Vagina (tissue), 2 donors: ENCODE measurements at regions not wholly inside any gene's neighbourhood (a gene's known extent, or its start where the extent isn't known, plus 50 kb on each side); places are given as distances from the start of the nearest gene placed in this dataset.
"Not testable (repeated sequence)": the region's sequence is repeated elsewhere in the genome, so short reads cannot be mapped to it uniquely, and the experiment has no call there.

Experiments
- DNase-seq, 2 donors: peaks; one replicate each; pipeline ENCODE4 v3.0.0-alpha.2; 2017; ENCODE audit errors: extremely low spot score in 2 of 2
- H3K27ac ChIP-seq: fragments of 200-600 bp; sonication (generic); one replicate; pipeline ENCODE4 v1.5.1; 2019
- H3K27me3 ChIP-seq: fragments of 200-600 bp; sonication (generic); one replicate; pipeline ENCODE4 v1.5.1; 2019
- H3K36me3 ChIP-seq, 2 donors: fragments of 200-600 bp; sonication (generic); one replicate each; pipeline ENCODE4 v1.5.1; 2017 to 2019
- H3K4me1 ChIP-seq: fragments of 200-600 bp; sonication (generic); one replicate; pipeline ENCODE4 v1.5.1; 2019
- H3K4me3 ChIP-seq, 2 donors: fragments of 200-600 bp; sonication (generic); 1 replicate in 1 of 2; 2 replicates in 1 of 2; pipeline ENCODE4 v1.5.1; 2016 to 2019
- H3K9me3 ChIP-seq: fragments of 200-600 bp; sonication (generic); one replicate; pipeline ENCODE4 v1.5.1; 2019
- CTCF ChIP-seq, 3 experiments: fragments of 450-650 bp in 2 of 3; fragments of 200-600 bp in 1 of 3; sonication (generic) in 1 of 3; IDR thresholded peaks; one replicate each; pipeline ENCODE4 v1.5.1; 2017 to 2019; ENCODE audit warnings: antibody characterized with exemption in 3 of 3, mild to moderate bottlenecking in 2 of 3, moderate library complexity in 2 of 3
- POLR2A ChIP-seq, 2 donors: fragments of 450-650 bp; IDR thresholded peaks; one replicate each; pipeline ENCODE4 v1.6.1; 2017; ENCODE audit warnings: antibody characterized with exemption in 2 of 2, mild to moderate bottlenecking in 2 of 2, moderate library complexity in 2 of 2
- POLR2AphosphoS5 ChIP-seq, 2 donors: sonication (generic); formaldehyde crosslinking; IDR thresholded peaks; one replicate each; pipeline ENCODE4 v1.9.0; 2017; ENCODE audit warnings: antibody characterized with exemption in 2 of 2, mild to moderate bottlenecking in 2 of 2, low read depth in 1 of 2; ENCODE audit not compliant: insufficient read depth in 1 of 2
- intact Hi-C: fragments of 100-400 bp; cut with DNase I; formaldehyde crosslinking; loops from one replicate; pipeline ENCODE4 v1.15.1; 2023

DNA sequence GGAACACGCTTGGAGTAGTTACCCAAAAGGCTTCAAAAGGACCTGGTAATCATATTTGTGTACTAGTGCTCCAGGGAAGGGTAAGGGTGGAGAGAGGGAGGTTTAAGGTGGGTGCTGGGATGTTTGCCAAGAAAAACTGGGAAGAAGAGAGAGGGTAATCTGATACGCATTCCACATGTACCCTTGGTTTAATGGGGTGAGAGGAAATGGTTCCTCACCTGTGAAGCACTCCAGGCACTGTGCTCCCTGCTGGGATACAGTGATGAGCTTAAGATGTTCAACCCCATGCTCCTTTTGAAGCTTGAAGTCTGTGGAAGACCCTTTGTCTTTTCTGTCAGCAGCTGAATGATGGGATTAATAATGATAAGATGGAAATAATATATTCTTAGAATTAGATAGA lies 98.4 kb downstream of the COX7C start:
- DNase-seq: no peak
- H3K27ac ChIP-seq: no peak overlapping the region
- H3K36me3 ChIP-seq: no peaks in the 10 kb centered on the region
- no peaks in the 10 kb centered on the region for H3K27me3 ChIP-seq
- H3K9me3 ChIP-seq: no peaks in the 10 kb centered on the region
- TF ChIP-seq CTCF (IDR thresholded peaks at IDR 0.05): no peak
- no peak for TF ChIP-seq POLR2AphosphoS5 (IDR thresholded peaks at IDR 0.05; ENCODE audit: insufficient read depth in 1 of 2, low read depth in 1 of 2)
- TF ChIP-seq POLR2A (IDR thresholded peaks at IDR 0.05): no peak
- H3K4me1 ChIP-seq: no peaks in the 10 kb centered on the region
- intact Hi-C loops: no loop called here
- no peak overlapping the region for H3K4me3 ChIP-seq

- H3K27ac ChIP-seq, DNase-seq, H3K27me3 ChIP-seq, H3K4me1 ChIP-seq, H3K9me3 ChIP-seq, H3K4me3 ChIP-seq, H3K36me3 ChIP-seq, intact Hi-C loops: not testable (repeated sequence)
Observed at GRCh38 chr5:86731319-86732117, 113.8 kb downstream of the COX7C start.

DNA sequence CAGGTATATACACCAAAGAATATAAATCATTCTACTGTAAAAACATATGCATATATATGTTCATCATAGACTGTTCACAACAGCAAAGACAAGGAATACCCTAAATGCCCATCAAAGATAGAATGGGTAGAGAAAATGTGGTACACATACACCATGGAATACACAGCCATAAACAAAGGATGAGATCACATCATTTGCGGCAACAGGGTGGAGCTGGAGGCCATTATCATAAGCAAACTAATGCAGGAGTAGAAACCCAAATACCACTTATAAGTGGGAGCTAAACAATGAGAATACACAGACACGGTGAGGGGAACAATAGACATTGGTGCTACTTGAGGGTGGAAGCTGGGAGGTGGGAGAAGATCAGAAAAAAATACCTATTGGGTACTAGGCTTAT lies 117.6 kb downstream of the COX7C start:
- H3K27ac ChIP-seq: no peak overlapping the region
- H3K36me3 ChIP-seq: no peaks in the 10 kb centered on the region
- H3K4me1 ChIP-seq: no peaks in the 10 kb centered on the region
- H3K27me3 ChIP-seq: no peaks in the 10 kb centered on the region
- no peak overlapping the region for H3K4me3 ChIP-seq
- H3K9me3 ChIP-seq: no peaks in the 10 kb centered on the region
- no peak for DNase-seq
- intact Hi-C loops: no loop called here
- no peak for TF ChIP-seq POLR2AphosphoS5 (IDR thresholded peaks at IDR 0.05; ENCODE audit: insufficient read depth in 1 of 2, low read depth in 1 of 2)
- TF ChIP-seq POLR2A (IDR thresholded peaks at IDR 0.05): no peak
- no peak for TF ChIP-seq CTCF (IDR thresholded peaks at IDR 0.05)

DNA sequence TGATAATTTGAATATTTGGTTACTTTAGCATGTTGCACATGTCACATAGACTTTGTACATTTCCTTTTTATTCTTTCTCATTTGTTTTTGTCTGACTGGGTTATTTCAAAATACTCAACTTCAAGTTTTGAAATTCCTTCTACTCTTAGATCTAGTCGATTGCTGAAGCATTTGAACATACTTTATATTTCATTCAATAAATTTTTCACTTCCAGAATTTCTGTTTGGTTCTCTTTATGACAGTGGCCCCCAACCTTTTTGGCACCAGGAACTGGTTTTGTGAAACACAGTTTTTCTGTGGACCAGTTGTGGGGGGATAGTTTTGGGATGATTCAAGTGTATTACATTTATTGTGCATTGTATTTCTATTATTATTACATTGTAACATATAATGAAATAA lies 119.8 kb downstream of the COX7C start:
- H3K4me3 ChIP-seq: no peak overlapping the region
- H3K27ac ChIP-seq: no peak overlapping the region
- TF ChIP-seq POLR2AphosphoS5 (IDR thresholded peaks at IDR 0.05; ENCODE audit: insufficient read depth in 1 of 2, low read depth in 1 of 2): no peak
- TF ChIP-seq CTCF (IDR thresholded peaks at IDR 0.05): no peak
- TF ChIP-seq POLR2A (IDR thresholded peaks at IDR 0.05): no peak
- no peaks in the 10 kb centered on the region for H3K4me1 ChIP-seq
- intact Hi-C loops: no loop called here
- no peaks in the 10 kb centered on the region for H3K36me3 ChIP-seq
- H3K27me3 ChIP-seq: no peaks in the 10 kb centered on the region
- no peak for DNase-seq
- no peaks in the 10 kb centered on the region for H3K9me3 ChIP-seq

DNA sequence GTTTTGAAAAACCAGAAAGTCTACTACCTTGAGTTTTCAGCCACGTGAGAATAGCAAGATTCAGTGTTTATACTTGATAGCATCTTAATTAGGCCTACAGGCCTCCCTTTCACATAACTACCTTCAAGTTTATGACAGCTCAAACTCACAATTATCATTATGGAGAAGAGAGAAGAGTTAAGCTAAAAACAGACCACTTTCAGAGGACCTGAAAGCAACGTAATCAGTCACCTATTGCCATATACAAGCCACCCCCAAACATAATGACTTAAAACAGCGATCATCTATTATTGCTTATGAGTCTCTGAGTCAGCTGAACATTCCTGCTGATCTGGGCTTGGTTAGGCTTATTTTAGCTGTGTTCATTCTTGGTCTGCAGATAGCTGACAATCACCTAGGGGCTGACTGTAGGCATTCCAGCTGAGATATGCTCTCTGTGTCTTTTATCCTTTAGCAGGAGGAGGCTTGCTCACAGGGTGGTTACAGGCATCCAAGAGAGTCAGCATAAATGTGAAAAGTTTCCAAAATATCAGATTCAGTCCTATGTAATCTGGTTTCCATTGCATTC lies 130.9 kb downstream of the COX7C start:
- H3K4me1 ChIP-seq: no peaks in the 10 kb centered on the region
- H3K27me3 ChIP-seq: no peaks in the 10 kb centered on the region
- no peak overlapping the region for H3K27ac ChIP-seq
- DNase-seq: no peak
- no peaks in the 10 kb centered on the region for H3K36me3 ChIP-seq
- intact Hi-C loops: no loop called here
- TF ChIP-seq POLR2A (IDR thresholded peaks at IDR 0.05) (no peak), CTCF (IDR thresholded peaks at IDR 0.05) (no peak), POLR2AphosphoS5 (IDR thresholded peaks at IDR 0.05; ENCODE audit: insufficient read depth in 1 of 2, low read depth in 1 of 2) (no peak)
- no peaks in the 10 kb centered on the region for H3K9me3 ChIP-seq
- H3K4me3 ChIP-seq: no peak overlapping the region
